Thyroid gland (tissue), 4 donors: ENCODE measurements at regions not wholly inside any gene's neighbourhood (a gene's known extent, or its start where the extent isn't known, plus 50 kb on each side); places are given as distances from the start of the nearest gene placed in this dataset.

ENCODE experiments used
- POLR2A ChIP-seq, 2 donors: fragments of 450-650 bp; IDR thresholded peaks; one replicate each; pipeline ENCODE4 v1.6.1; 2017; ENCODE audit warnings: antibody characterized with exemption in 2 of 2, mild to moderate bottlenecking in 2 of 2, moderate library complexity in 1 of 2
- TF ChIP-seq, protein P1 (sequence below), 6 experiments: fragments of 200-600 bp in 3 of 6; fragments of 450-650 bp in 3 of 6; sonication (generic) in 3 of 6; IDR thresholded peaks; one replicate each; pipeline ENCODE4 v1.5.1; 2016 to 2019; ENCODE audit warnings: antibody characterized with exemption in 6 of 6, mild to moderate bottlenecking in 2 of 6, inconsistent platforms in 1 of 6, moderate library complexity in 1 of 6

- TF ChIP-seq, protein P1, sequence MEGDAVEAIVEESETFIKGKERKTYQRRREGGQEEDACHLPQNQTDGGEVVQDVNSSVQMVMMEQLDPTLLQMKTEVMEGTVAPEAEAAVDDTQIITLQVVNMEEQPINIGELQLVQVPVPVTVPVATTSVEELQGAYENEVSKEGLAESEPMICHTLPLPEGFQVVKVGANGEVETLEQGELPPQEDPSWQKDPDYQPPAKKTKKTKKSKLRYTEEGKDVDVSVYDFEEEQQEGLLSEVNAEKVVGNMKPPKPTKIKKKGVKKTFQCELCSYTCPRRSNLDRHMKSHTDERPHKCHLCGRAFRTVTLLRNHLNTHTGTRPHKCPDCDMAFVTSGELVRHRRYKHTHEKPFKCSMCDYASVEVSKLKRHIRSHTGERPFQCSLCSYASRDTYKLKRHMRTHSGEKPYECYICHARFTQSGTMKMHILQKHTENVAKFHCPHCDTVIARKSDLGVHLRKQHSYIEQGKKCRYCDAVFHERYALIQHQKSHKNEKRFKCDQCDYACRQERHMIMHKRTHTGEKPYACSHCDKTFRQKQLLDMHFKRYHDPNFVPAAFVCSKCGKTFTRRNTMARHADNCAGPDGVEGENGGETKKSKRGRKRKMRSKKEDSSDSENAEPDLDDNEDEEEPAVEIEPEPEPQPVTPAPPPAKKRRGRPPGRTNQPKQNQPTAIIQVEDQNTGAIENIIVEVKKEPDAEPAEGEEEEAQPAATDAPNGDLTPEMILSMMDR (IDR thresholded peaks at IDR 0.05): no peak
- TF ChIP-seq POLR2A (IDR thresholded peaks at IDR 0.05): no peak
Observed at GRCh38 chr5:87774804-87775203, 362.1 kb upstream of the CCNH start.
